ENCODE measurements at regions not wholly inside any gene's neighbourhood (a gene's known extent, or its start where the extent isn't known, plus 50 kb on each side); places are given as distances from the start of the nearest gene placed in this dataset.

GRCh38 chr5:2983583-2984300 is 232.3 kb upstream of the IRX2 start:
- TF ChIP-seq, protein P1, sequence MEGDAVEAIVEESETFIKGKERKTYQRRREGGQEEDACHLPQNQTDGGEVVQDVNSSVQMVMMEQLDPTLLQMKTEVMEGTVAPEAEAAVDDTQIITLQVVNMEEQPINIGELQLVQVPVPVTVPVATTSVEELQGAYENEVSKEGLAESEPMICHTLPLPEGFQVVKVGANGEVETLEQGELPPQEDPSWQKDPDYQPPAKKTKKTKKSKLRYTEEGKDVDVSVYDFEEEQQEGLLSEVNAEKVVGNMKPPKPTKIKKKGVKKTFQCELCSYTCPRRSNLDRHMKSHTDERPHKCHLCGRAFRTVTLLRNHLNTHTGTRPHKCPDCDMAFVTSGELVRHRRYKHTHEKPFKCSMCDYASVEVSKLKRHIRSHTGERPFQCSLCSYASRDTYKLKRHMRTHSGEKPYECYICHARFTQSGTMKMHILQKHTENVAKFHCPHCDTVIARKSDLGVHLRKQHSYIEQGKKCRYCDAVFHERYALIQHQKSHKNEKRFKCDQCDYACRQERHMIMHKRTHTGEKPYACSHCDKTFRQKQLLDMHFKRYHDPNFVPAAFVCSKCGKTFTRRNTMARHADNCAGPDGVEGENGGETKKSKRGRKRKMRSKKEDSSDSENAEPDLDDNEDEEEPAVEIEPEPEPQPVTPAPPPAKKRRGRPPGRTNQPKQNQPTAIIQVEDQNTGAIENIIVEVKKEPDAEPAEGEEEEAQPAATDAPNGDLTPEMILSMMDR (IDR thresholded peaks at IDR 0.05) = no peak

DNA sequence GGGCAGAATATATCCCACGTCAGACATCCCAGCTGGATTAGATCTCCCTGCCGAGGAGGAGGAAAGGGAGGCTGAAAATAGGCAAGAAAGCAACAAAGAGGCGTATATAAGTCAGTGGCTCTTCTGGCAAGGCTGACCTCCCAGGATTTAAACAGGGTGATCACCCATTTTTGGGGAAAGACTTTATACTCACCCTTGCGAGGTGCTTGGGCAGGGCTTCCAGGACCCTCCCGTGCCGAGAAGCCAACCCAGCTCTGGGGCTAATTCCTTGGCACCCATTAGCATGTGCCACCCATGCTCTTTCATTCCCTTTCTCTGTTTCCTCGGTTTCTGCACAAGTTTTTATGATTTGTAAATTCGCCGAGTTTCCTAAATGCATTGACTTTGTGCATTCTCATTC is 230.2 kb upstream of the IRX2 start:
- TF ChIP-seq, protein P1 (IDR thresholded peaks at IDR 0.05) = no peak

DNA sequence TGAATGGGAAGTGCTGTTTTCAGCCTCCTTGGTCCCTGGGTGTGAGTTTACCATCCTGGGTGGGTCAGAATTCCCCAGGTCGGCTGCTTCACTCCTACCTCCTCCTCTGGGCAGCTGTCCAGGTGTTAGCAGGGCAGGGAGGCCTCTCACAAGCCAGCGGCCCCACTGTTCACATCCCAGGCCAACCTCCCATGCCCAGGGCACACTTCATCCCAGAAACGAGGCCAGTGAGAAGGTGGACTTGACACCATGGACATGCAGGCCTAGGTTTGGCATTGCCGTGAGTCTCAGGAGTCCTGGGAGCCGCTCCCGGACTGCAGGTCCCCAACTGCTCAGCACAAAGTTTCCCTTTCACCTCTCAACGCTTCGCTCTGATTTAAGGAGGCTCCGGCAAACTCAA is 229.6 kb upstream of the IRX2 start:
- TF ChIP-seq, protein P1 (IDR thresholded peaks at IDR 0.05) = no peak

- TF ChIP-seq, protein P1 (IDR thresholded peaks at IDR 0.05) = no peak
These were observed 208.8 kb upstream of the IRX2 start for GRCh38 chr5:2960294-2960693.

DNA sequence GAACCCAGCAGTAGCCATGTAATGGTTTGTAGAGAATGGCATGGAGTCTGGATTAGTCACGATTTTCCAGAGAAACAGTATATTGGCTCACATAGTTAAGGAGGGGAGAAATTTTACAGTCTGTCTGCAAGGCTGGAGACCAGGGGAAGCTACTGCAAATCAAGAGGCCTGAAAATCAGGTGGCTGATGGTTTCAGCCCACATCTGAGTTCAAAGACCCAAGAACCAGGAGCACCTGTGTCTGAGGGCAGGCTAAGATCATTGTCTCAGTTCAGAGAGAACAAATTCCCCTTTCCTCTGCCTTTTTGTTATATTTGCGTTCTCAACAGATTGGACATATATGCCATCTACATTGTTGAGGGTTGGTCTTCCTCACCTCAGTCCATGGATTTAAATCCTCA is 207.5 kb upstream of the IRX2 start:
- TF ChIP-seq, protein P1 (IDR thresholded peaks at IDR 0.05) = no peak

DNA sequence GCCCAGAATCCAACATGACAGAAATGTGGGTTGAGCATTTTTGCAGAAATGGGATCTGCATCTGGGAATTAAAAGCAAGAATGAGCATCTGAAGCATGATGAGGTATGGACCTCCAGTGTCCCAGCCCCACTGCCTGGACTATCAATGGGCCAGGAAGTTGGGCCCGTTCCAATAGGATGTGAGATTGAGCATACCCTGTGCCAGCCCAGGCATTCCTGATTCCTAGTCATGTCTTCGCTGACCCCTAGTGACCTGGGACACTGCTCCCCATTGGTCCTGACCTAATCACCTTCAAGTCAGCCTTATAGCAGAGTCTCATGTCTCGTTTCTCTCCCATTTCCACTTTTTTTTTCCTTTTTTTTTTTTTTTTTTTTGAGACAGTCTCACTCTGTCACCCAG is 197.4 kb upstream of the IRX2 start:
- TF ChIP-seq, protein P1 (IDR thresholded peaks at IDR 0.05) = no peak

GRCh38 chr5:2946315-2946714 is 194.8 kb upstream of the IRX2 start:
- TF ChIP-seq, protein P1 (IDR thresholded peaks at IDR 0.05) = no peak

GRCh38 chr5:2936413-2936812 is 184.9 kb upstream of the IRX2 start:
- TF ChIP-seq, protein P1 (IDR thresholded peaks at IDR 0.05) = no peak

All from LNCAP (cell line).